Midbrain (tissue), 1 donor: ENCODE measurements at regions not wholly inside any gene's neighbourhood (a gene's known extent, or its start where the extent isn't known, plus 50 kb on each side); places are given as distances from the start of the nearest gene placed in this dataset.
A peak's percentile ranks its signal among the peaks of the same experiment; 100 is the strongest.
"Not testable (repeated sequence)": the region's sequence is repeated elsewhere in the genome, so short reads cannot be mapped to it uniquely, and the experiment has no call there.

Experiments used
- DNase-seq: peaks from one replicate; lab custom pipeline; 2025; lab: John Stamatoyannopoulos, UW

- DNase-seq = no peak
Observed at GRCh38 chr20:40933758-40934157, 94.9 kb upstream of the TOP1 start.

DNA sequence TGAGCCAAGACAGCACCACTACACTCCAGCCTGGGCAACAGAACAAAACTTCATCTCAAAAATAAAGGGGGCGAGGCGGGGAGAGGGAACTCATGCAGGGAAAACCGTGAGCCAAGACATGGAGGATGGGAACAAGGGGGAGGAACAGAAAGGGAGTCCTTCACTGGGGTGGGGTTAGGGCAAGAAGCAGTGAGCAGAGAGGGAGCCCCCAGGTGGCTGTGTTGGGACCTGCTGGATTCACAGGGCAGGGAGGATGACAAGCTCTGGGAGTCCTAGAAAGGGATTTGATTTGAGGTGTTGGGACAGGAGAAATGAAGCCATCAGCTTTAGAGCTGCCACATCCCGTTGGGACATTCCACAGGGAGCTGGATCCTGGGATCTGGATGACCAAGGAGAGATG is 90.6 kb upstream of the TOP1 start:
- no peak for DNase-seq

GRCh38 chr20:40939667-40940066 is 89.0 kb upstream of the TOP1 start:
- no peak for DNase-seq

DNA sequence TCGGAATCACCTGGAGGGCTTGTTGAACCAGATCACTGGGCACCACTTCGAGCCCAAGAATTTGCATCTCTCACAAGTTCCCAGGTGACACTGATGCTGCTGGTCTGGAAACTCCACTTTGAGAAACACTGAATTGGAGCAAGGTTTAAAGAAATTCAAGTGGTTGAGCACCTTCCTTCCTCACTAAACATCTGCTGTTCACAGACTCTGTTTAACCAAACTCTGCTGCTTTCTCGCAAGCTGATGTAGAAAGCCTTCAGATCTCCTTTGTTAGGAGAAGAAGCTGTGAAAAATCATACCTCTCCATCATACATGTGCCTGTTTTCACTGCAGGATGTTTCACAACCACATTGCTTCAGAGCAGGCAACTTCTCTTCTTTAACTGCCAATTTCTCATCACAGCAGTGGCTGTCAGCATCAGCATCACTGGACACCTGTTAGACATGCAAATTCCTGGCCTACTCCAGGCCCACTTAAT is 87.5 kb upstream of the TOP1 start:
- no peak for DNase-seq

- no peak for DNase-seq
Observed at GRCh38 chr20:40942006-40942405, 86.6 kb upstream of the TOP1 start.

DNA sequence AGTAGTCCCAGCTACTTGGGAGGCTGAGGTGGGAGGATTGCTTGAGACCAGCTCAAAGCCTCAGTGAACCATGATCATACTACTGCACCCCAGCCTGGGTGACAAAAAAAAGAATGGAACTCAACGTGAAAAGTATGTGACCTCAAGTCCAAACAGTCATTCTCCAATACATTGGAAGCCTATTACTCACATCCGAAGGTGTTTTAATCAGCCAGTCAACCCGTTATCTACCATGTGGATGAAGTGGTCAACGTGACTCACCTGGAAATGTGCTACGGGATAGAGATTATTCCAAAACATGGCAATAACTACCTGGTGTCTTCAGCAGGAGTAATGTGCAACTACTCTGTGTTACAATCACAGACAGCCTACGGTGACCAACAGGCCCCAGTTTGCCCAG is 85.8 kb upstream of the TOP1 start:
- no peak for DNase-seq

- no peak for DNase-seq
Observed at GRCh38 chr20:40943591-40943990, 85.0 kb upstream of the TOP1 start.

GRCh38 chr20:40945189-40945588 is 83.4 kb upstream of the TOP1 start:
- no peak for DNase-seq

DNA sequence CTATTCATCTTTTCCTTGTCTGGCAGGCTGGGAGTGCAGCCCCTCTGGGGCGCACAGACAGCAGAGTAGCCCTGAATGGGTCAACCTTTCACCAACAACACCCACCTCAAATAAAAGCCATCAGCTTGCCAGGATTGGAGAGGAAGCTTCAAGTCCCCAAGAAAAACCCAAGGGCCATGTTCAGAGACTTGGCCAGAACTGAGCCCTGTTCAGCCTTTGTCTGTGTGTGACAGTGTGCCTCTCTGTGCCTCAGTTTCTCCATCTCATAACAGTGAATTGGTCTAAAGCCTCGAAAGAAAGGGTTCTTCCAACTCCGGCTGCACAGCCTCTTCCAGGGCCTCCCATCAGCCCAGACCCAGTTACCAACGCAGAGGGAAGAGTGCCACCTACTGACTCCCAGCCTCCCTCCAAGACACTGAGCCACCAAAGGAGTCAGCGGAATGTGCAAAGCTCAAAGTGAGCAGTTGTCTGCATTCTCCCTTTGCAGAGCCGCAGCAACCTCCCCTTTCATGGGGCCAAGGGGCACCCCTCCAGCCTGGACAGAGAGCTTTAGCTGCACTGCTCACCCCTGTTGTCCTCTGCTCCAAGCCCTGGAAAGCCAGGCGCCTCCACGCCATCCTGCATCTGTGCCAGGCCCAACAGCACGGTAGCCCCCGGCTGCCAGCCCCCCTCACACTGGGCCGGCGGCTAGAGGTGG is 82.7 kb upstream of the TOP1 start:
- DNase-seq = peak; percentile 71

DNA sequence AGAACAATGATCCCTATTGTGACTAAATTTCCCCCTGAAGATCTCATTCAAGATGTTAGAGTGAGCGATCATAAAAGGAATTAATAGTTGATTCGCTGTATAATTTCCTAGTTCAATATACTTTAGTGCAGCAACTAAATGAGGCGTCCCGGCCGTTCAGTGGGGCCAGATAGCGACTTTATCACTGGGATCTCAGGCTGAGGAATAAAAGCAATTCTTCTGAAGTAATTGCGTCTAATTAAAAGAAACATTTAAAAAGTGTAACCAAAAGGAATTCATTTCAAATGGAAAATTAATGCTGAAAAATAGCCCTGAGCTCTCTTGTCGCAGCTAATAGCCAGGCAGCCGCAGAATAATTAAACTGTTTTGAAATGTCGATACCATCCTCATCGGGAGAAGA is 82.2 kb upstream of the TOP1 start:
- no peak for DNase-seq

DNA sequence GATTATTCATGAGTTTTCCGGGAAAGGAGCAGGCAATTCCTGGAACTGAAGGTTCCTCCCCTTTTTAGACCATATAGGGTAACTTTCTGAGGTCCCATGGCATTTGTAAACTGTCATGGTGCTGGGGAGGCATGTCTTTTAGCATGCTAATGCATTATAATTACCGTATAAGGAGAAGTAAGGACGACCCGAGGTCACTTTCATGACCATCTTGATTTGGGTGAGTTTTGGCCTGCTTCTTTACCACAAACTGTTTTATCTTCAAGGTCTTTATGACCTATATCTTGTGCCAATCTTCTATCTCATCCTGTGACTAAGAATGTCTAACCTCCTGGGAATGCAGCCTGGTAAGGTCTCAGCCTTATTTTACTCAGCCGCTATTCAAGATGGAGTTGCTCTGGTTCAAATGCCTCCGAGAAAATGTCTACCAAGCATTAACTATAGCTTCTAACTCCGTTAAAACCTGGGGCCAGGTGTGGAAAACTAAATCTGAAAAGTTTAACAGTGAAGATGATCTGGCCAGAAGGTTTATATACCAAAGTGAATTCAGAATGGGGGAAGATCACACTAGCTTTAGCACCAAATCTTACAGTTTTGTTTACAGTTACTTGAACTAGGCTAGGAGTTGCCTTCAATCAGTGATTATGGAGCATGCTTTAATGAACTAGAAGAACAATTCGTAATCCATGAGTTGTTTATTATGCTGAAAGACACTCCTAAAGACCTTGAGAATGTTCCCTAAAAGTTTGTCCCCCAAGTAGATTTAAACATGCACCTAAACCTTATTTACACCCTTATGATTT is 80.0 kb upstream of the TOP1 start:
- no peak for DNase-seq

- no peak for DNase-seq
Observed at GRCh38 chr20:40949346-40949745, 79.3 kb upstream of the TOP1 start.

DNA sequence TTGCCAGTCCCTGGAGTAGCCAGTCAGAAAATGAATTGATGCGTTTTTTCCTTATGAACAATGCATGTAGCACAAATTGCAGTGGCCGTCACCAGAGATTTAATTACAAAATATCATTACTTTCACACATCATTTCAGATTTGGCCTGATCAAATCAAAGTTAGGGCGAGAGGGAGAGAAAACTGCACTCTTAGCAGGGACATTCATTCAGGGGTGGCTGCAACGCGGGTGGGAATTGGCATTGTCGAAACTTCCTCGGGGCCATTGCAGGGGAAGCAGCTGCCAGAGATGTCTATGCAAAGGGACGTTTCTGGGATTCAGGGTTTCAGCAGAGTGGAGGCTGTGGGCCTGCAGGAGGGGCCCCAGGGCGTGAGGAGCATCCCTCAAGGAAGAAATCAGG is 76.5 kb upstream of the TOP1 start:
- no peak for DNase-seq

- DNase-seq = no peak
Observed at GRCh38 chr20:40953416-40953815, 75.2 kb upstream of the TOP1 start.

DNA sequence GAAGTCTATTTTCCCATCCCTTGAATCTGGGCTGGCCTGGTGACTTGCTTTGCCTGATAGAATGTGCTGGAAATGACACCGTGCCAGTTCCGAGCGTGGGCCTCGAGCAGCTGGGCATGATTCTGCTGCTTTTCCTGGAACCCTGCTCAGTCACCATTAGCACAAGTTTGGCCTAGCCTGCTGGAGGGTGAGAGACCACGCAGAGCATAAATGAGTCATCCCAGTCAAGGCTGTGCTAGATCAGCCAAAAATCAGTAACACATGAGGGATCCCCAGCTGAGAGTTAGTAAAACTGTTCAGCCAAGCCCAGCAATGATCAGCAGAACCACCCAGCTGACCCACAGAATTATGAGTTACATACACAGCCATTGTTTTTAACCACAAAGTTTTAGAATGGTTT is 74.8 kb upstream of the TOP1 start:
- no peak for DNase-seq

- DNase-seq = no peak
Observed at GRCh38 chr20:40954521-40955165, 74.0 kb upstream of the TOP1 start.

DNA sequence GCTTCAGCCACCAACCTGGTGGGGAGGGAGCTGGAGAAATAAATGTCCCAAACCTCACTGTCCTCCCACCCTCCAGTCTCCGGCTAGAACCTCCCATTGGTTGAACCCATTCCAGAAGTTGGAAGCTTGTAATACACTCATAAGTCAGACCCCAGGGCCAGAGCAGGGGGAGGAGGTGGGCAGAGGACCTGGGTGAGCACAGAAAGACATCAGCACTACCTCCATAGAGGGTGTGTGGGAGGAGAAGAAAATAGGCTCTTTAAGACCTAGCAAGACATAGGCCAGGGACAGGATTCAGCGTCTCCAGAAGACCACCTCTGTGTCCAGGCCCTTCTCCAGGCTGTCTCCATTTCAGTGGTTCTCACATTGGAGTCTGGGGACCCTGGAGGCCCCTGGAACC is 73.3 kb upstream of the TOP1 start:
- DNase-seq = no peak

GRCh38 chr20:40955826-40956225 is 72.8 kb upstream of the TOP1 start:
- DNase-seq = not testable (repeated sequence)

GRCh38 chr20:40956542-40957264 is 71.9 kb upstream of the TOP1 start:
- DNase-seq = no peak

DNA sequence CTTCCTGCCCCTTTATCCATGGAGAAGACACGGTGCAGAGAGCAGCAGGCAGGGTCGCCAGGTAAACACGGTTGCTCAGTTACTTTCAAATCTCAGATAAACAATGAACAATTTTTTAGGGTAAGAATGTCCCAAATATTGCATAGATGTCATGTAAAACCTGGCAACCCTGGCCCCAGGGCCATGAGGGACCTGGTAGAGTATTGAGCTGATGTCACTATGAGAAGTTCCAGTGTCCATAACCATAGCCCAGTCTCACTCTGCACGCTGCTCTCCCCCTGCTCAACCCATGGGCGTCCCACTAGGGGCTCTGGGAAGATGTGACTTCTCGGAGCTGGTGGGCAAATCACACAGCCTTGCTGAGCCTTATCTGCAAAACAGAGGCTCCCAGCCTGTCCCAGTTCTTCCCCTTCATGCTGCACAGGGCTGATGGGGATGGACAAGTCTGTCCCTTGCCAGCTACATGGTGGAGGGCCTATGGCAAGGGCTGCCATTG is 71.3 kb upstream of the TOP1 start:
- DNase-seq = no peak

DNA sequence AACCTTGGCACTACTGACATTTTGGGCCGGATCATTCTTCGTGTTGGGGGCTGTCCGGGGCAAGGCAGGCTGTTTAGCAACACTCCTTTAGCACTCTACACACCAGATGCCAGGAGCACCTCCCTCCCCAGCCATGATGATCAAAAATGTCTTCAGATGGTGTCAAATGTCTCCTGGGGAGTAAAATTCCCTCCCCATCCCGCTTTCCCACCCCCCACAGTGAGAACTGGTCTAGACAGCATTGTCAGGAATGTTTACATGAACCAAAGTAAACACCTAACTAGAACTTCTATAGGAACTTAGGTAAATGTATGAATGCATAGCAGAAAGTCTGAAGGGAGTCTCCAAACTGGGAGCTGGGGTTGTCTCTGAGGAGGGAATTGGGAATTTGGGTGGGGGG is 70.0 kb upstream of the TOP1 start:
- no peak for DNase-seq
